HG02588 (cell line): ENCODE measurements at regions not wholly inside any gene's neighbourhood (a gene's known extent, or its start where the extent isn't known, plus 50 kb on each side); places are given as distances from the start of the nearest gene placed in this dataset.
"Not testable (repeated sequence)": the region's sequence is repeated elsewhere in the genome, so short reads cannot be mapped to it uniquely, and the experiment has no call there.

Experiments
- ATAC-seq: cut with Tn5 transposase; IDR thresholded peaks from one replicate; pipeline ENCODE4 v1.9.1; 2021; ENCODE audit warnings: mild to moderate bottlenecking, moderate library complexity; ENCODE audit not compliant: unreplicated experiment

- no peak for ATAC-seq
Observed at GRCh38 chr16:85235991-85236817, 123.9 kb upstream of the CIBAR2 start.

DNA sequence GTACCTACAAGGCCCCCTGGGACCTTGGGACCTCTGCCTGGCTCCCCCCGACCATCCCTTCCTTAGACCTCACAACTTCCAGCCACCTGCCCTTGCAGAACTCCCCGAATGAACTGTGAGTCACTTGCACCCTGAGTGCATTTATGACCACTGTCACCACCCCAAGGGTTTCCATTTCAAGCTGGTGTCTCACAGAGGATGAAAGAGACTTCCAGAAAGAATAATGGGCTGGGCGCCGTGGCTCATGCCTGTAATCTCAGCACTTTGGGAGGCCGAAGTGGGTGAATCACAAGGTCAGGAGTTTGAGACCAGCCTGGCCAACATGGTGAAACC is 124.5 kb upstream of the CIBAR2 start:
- no peak for ATAC-seq

DNA sequence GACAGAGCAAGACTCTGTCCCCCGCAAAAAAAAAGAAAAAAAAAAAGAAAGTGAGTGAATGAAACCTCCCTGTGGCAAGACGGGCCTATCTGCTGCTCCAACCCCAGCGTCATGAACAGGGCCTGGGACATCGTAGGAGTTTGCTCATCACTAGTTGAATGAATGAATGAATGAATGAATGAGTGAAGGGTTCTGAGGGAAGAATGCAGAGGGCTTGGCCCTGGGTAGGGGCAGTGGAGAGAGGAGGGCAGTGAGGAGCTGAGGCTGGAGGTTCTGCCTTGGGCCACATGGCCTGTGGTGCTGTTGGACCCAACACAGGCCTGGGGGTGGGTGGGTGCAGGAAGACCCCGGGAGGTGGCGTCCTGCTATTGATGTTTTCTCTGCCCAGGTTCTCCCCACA is 125.5 kb upstream of the CIBAR2 start:
- ATAC-seq: no peak

GRCh38 chr16:85238233-85238647 is 126.0 kb upstream of the CIBAR2 start:
- ATAC-seq: no peak

DNA sequence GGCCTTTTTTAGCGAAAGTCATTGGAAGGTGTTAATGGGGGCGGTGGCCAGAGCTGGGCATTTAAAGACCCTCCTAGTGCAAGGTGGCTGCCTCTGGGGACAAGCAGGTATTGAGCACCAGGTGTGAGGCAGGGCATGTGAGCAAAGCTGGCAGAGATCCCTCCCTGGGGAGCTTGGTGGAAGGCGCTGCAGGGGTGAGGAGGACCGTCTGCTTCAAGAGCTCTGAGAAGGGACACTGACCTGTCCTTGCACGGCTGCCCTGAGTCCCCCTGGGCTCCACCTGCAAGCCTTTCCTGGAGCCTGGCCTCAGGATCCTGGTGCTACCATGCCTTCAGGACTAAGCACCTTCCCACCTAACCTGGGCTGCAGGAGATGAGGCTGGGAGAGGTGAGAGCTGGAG is 127.0 kb upstream of the CIBAR2 start:
- ATAC-seq: no peak

DNA sequence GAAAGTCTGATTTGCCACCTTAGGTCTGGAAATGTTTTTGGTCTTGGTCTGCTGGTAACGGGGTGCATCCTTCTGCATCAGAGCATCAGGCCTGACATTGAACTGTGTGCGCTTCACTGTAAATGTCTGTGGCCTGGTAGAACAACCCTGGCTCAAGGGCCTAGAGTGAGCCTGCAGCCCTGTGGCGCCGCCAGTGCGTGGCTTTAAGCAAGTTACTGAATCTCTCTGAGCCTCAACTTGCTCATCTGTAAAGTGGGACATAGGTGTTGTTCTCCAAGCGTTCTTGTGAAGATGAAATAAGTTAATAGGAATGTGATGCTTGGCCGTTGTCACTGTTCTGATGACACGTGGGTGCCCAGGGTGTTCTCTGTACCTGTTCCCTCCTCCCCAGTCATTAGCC is 127.6 kb upstream of the CIBAR2 start:
- ATAC-seq: no peak

DNA sequence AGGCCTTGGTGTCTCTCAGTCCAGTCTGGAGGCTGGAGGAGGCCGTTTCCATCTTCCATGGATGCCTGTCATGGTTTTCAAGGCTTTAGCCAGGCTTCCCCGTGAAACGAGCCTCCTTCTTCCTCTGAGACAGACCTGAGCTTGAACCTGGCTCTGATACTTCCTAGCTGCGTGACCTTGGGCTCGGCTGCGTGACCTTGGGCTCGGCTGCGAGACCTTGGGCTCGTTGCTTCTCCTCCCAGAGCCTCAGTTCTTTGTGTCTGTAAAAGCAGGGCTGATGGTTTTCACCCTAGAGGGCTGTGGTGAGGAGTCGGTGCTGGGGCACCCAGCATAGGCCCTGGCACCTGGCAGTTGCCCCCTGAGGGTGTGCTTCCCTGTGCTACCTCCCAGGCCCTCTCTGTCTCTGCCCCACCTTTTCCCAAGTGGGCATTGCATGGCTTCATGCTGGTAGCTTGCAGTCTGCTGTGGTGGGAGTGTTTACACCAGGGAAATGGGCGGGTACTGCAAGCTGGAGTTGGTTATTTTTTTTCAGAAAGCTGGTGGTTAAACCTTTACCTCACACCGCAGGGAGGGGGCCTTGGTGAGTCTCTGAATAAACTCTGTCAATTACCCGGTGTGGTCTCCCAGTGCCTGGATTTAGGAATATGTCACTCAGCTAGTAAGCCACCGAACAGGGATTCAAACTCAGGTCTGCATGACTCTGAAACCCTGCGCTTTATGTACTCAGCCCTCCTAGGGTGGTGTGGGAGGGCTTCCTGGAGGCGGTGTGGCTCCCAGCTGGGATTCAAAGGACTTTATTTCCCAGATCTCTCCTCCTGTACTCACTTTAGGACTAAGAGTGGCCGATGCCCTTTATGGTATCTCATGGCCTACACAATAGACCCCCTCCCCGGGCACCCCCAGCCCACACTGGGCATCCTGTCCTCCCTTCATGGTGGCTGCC is 129.0 kb upstream of the CIBAR2 start:
- no peak for ATAC-seq

- ATAC-seq: no peak
Observed at GRCh38 chr16:85242140-85242539, 129.9 kb upstream of the CIBAR2 start.

GRCh38 chr16:85243308-85243707 is 131.0 kb upstream of the CIBAR2 start:
- no peak for ATAC-seq

DNA sequence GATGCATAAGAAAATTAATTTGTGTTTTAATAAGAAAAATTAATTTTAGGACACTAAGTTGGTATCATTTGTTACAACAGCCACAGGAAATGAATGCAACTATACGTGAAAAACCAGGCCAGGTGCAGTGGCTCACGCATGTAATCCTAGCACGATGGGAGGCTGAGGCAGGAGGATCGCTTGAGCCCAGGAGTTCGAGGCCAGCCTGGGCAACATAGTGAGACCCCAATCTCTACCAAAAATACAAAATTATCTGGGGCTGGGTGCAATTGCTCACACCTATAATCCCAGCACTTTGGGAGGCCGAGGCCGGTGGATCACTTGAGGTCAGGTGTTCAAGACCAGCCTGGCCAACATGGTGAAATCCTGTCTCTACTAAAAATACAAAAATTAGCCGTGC is 132.2 kb upstream of the CIBAR2 start:
- ATAC-seq: not testable (repeated sequence)

GRCh38 chr16:85245307-85246172 is 133.3 kb upstream of the CIBAR2 start:
- ATAC-seq: no peak

- ATAC-seq: no peak
Observed at GRCh38 chr16:85246473-85246872, 134.2 kb upstream of the CIBAR2 start.

- ATAC-seq: no peak
Observed at GRCh38 chr16:85246973-85247372, 134.7 kb upstream of the CIBAR2 start.

DNA sequence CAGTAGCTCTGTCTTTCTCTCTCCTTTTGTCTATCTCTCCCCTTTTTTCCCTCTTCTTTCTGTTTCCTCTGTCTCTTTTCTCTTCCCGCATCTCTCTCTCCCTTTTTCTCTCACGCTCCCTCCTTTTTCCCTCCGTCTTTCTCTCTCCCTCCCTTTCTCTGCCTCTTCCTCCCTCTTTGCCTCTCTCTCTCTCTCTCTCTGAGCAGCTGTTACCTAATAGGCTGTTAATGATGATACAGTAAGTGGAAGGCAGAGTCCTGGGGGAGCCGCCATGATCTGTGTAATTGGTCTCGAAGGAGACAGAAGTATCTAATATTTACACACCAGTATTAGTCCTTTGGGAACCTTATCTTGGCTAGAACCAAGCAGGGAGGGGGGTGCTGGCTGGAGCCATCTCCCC is 136.1 kb upstream of the CIBAR2 start:
- no peak for ATAC-seq

GRCh38 chr16:85248857-85249256 is 136.6 kb upstream of the CIBAR2 start:
- no peak for ATAC-seq

- no peak for ATAC-seq
Observed at GRCh38 chr16:85249418-85250146, 137.3 kb upstream of the CIBAR2 start.

GRCh38 chr16:85250147-85250463 is 137.8 kb upstream of the CIBAR2 start:
- ATAC-seq: no peak

DNA sequence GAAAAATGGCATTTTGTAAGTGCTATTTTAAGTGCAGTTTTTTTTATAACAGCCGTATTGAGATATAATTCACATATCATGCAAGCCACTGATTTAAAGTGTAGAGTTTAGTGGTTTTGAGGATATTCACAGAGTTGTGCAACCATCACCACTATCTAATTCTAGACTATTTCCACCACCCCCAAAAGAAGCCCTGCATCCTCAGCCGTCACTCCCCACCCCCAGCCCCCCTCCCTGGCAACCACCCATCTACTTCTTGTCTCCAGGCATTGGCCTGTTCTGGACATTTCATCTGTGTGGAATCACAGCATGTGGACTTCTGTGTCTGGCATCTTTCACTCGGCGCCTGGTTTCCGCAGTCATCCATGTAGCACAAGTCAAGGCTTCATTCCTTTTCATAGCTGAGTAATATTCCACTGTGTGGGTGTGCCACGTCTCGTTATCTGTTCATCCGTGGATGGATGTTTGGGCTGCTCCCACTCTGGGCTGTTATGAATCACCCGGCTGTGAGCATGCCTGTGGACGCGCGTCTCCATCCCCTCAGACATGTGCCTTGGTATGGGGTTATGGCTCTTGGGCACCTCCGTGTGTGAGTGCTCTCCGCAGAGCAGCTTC is 138.4 kb upstream of the CIBAR2 start:
- ATAC-seq: no peak

DNA sequence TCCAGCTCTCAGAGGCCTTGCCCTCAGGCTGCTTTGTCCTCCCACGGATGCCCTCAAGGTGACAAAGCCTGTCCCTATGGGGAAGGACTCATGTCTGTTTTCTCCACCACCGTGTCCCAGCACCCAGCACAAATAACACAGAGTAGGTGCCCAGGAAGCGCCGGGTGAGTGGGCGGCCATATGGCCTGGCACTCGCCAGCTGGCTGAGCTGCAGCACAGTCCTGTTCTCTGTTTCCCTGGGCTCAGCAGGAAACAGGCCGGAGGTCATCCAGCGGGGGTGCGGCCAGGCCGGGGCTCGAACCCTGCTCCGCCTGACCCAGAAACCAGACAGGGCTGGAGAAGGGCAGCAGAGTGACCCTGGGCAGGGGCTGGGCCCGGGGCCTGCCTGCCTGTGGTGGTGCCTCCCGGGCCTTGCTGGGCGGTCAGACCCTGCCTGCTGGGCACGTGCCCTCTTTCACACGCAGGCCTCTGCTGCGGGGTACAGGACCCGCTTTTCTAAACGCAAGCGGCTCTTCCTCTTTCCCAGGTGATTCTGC is 139.0 kb upstream of the CIBAR2 start:
- no peak for ATAC-seq

DNA sequence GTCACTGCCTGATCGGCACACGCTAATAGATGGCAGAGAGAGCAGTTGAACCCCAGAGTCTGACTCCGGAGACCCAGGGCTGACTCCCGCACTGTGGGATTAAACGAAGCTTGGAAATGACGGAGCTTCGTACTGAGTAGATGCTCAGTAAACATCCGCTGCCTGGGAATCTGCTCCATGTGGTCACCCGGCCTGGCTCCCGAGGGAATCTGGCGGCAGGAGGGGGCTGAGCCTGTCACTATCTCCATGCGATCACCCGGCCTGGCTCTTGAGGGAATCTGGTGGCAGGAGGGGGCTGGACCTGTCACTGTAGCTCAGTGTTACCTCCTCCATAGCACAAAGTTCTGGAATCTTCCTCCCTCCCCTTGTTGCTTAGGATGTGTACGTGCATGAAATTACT is 139.7 kb upstream of the CIBAR2 start:
- no peak for ATAC-seq
